IPS DF 19.7 (cell line): ENCODE measurements at regions not wholly inside any gene's neighbourhood (a gene's known extent, or its start where the extent isn't known, plus 50 kb on each side); places are given as distances from the start of the nearest gene placed in this dataset.

Source experiments
- DNase-seq: peaks from one replicate; pipeline ENCODE4 v3.0.0-alpha.2; 2013; ENCODE audit warnings: low read depth, low spot score

DNA sequence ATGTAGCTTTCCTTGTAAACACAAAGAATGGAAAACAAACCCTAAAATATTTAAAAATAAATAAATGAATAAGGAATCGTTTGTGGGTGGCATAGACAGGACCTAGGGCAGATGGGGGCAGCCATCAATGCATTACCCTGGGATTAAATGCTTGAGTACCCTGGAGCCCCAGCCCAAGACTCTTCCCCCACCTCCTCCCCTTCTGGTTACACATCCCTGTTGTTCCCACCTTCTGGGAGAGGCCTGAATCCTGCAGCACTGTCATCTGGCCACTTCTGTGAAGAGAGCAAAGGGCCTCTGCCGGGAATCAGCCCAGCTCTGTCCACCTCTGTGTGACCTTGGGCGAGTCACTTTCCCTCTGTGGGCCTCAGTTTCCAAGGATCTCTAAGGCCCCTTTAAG is 61.6 kb upstream of the COL13A1 start:
- DNase-seq, result no peak

DNA sequence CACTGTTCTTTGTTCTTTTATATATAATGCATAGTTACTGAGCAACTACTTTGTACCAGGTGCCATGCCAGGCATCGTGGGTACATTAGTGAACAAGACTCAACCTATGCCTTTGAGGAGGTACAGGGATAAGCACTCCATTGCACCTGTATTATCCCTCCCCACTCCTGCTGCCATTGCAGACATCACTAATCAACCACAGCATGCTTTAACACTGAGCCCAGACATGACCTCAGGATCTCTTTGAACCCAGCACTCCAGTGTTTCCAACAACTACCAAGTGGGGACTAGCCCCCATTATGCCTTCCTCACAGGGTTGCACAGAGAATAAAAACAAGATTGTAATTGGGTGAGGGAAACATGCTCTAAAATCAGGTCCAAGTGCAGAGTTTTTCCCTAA is 60.5 kb upstream of the COL13A1 start:
- DNase-seq, result no peak

DNA sequence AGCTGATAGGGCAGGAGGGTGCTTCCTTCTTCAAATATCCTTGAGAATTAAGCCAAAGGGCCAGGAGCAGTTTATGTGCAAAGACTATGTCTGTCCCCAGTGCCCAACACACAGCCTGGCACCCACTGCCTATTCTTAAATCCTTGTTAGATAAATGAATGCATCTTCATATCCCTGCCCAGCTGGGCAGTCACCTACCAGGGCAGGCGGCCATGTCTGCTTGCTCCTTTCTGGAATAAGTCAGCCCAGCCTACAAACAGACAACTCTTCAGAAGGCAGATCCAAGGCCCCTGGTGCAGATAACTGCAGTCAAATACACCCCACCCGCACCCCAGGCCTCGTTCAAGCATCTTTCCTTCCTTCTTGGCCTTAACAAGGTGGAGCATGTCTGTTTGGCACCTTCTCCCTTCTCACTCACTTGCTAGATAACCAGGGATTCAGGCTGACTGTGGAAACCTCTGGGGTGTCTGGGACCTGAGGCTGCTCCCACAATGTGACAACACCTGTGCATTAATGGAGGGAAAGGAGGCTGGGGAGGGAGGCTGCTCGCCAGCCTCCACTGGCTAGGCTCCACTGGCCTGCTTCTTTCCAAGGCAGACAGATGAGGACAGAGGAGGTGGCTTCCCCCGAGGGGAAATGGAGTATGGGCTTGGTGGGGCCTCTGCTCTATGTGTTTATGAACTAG is 59.9 kb upstream of the COL13A1 start:
- no peak for DNase-seq

DNA sequence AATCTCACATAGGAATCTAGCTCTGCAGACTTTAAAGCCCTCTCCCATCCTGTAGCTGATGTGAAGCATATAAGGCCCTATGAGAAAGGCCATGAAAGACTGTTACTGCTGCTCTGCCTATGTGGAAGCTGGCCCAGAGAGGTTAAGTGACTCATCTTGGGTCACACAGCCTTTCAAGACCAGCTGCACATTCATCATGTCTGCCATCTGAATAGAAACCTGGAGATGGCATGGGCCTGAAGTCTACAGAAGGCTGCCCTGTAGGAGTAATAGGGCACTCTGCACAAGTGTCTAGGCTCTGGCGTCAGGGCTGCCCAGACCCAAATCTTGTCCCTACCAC is 59.4 kb upstream of the COL13A1 start:
- no peak for DNase-seq

DNA sequence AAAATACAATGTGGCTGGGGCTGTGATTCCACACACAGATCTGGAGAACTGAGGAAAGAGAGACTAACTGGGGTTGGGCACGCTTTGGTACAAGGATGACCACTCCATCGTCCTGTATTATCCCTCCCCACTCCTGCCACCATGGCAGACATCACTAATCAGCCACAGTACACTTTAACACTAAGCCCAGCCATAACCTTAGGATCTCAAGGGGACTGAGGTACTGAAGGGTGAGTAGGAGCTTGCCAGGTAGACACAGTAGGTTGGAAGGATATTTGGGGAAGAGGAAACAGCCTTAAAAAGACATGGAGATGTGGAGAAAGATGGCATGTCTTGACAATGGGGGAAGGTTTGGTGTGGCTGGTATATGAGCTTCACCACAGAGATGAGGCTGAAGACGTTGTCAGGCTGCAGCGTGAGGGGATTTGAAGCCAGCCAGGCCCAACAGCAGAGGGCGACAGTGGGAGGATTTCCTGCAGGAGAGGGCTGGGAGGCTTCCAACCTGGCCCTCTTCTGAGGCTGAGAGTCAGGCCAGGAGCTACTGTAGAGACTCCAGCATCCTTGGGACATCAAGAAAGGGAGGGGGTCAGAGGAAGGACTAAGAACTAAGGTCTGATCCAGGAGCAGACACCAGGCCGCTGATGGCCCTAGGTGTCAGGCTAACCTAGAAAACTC is 58.6 kb upstream of the COL13A1 start:
- DNase-seq, result no peak

DNA sequence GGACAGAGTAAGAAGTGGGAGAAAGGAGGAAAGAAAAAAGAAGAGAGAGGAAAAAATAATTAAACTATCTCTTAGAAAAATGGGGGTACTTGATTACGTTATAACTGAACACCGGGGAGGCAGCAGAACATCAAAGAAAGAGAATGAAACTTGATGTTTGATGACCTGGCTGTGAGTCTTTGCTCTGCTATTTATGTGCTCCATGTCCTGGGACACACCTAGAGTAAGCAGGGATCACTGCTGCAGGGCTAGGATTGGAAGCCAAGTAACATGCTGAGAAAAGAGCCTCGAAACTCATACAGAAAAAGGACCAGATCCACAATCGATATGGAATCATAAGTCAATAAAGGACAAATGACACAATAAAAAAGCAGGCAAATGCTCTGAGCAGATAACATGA is 56.7 kb upstream of the COL13A1 start:
- no peak for DNase-seq

DNA sequence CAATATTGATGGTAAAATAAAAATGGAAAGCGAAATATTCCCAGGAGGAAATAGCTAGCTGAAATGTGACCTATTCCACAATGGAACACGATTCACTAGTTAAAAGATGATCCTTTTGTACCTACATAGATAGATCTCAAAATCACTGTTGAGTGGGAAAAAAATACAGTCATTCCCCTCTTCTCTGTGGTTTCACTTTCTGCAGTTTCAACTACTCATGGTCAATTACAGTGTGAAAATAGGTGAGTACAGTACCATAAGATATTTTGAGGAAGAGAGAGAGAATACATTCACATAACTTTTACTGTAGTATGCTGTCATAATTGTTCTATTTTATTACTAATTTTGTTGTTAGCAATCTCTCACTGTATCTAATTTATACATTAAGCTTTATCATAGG is 56.0 kb upstream of the COL13A1 start:
- no peak for DNase-seq

DNA sequence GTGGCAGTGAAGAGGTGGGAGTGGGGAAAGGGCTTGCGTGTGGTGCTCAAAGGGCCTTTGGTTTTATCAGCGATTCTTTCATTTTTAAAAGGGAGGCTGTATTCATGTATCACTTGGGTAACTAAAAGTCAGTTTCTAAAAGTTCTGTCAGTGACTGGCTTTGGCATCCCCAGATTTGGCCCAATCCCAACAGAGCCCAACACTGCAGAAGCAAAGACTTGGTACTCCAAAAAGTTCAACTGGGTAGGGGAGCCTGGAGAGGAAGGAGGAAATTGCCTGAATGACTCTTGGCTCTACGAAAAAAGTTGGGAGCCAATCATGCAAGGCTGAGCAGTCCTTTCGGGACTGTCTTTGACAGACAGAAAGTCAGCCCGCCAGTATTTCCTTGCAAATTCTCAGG is 54.5 kb upstream of the COL13A1 start:
- no peak for DNase-seq

DNA sequence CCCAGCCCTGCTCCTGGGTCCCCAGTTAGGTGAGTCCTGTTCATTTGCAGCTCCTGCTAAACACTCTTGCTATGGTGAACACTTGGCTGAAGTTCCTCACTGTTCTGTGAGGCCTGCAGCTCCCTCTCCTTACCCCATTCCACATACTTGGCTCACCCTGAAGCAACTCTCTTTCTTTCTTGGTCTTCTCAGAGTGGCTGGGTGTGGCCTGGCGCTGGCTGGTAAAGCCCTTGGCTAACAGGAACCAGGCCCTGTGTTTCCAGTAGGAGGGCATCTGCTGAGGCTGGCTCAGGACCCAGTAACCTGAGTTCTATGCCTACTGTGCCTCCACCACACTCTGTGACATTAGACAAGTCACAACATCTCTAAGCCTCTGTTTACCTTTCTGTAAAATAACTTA is 53.1 kb upstream of the COL13A1 start:
- no peak for DNase-seq

DNA sequence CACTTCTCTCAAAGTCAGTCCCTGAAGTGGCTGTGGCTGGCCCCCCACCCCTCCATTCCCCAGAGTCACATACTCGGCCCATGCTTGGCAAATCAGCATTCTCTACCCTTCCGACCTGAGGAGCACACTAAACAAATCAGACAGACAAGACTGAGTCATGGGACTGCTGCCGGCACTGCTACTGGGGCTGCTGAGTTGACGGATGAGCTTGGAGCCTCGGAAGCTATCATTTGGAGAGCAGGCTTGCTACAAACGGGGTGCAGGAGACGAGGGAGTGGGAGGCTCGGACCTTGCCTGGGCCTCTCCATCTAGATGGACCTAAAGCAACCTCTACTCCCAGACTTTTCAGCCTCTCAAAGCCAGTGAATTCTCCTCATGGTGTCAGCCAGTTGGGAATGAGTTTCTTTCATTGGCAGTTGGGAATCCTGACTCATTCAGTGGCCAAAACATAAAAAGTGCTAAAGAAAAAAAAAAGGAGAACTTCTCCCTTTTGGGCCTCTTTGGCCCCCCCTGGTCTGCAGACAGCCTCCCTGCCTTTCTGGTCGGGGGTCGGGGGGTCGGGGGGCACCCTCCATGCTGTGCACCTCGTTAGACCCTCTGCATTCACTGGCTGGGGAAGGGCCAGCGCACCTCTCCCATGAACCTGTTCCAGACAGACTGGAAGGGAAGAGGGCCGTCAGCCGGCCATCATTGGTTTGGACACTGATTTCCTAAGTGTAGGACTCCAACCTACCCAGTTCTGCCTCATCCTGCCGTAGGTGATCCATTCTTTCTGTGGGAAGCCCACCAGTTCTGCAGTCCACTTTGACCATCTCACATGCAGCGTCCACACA is 52.3 kb upstream of the COL13A1 start:
- DNase-seq, result no peak

DNA sequence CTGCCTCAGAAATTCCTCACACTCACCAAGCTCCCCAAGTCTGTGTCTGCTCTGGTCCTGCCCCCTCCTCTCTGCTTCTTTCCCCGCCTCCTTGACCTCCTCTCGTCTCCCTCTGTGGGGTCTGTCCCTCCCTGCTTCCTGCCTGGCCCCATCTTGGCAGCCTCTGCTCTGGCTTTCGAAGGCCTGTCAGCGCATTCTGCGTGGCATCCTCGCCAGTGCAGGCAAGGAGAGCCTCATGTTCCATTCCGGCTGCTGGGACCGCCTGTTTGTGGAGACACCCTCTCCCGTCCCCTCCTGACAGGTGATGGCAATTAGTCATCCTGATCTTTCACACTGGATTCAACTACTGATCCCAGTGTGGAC is 51.7 kb upstream of the COL13A1 start:
- no peak for DNase-seq

DNA sequence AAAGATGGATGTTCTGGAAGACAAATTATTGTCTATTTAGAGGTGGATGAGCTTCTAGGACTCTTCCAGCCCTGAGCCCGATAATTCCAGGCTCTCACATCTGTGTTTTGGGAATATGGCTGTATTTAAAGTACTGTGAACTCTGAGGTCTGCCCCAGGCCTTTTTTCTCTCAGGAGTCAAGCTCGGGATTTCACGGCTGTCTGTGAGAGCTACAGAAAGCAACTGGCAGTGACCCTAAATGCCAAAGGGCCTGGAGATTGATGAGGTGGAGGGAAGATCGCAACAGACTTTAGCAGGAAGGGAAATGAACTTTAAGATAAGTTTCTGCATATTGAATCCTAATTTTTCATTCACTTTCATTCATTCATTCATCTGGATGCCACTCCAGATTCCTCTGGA is 51.0 kb upstream of the COL13A1 start:
- no peak for DNase-seq

DNA sequence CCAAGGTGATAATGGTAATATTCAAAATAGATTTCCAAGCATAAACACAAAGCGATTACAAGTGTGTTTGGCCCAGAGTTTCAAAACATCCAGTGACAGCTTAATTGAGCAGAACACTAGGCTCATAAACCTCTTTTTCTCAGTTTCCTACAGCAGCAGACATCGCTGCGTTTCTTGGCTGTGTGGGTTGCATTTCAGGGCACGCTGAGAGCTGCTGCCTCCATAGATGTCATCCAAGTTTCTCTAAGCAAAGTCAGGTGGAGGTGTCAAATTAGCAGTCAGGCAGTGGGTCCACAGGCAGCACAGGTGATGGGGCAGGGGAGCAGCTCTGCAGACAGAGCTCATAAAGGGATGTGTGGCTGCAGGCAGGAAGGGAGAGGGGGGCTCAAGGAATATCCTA is 50.5 kb upstream of the COL13A1 start:
- DNase-seq, result no peak
